SK-N-SH treated with all-trans-retinoic acid at 6 μM for 48 hours (cell line): ENCODE measurements at regions not wholly inside any gene's neighbourhood (a gene's known extent, or its start where the extent isn't known, plus 50 kb on each side); places are given as distances from the start of the nearest gene placed in this dataset.

Experiments used
- ATAC-seq: fragments of 200-7000 bp; cut with Tn5 transposase; 3 replicates; pipeline ENCODE4 v1.9.1; 2020; ENCODE audit warnings: mild to moderate bottlenecking, moderate library complexity
- ARNTL ChIP-seq: fragments of 450-650 bp; formaldehyde crosslinking; IDR thresholded peaks from 2 replicates; pipeline ENCODE4 v1.5.0; 2020; ENCODE audit warnings: low read depth, mild to moderate bottlenecking, moderate library complexity, borderline replicate concordance
- BACH2 ChIP-seq: fragments of 250-450 bp; sonication (Bioruptor Pico); IDR thresholded peaks from 2 replicates; pipeline ENCODE4 v1.9.0; 2021; ENCODE audit warnings: mild to moderate bottlenecking, borderline replicate concordance
- CSDC2 ChIP-seq: fragments of 250-450 bp; sonication (Bioruptor Pico); IDR thresholded peaks from 2 replicates; pipeline ENCODE4 v1.5.0; 2020; ENCODE audit warnings: mild to moderate bottlenecking, moderate library complexity
- ESRRG ChIP-seq: fragments of 250-450 bp; sonication (Bioruptor Pico); IDR thresholded peaks from 2 replicates; pipeline ENCODE4 v1.6.1; 2021; ENCODE audit warnings: mild to moderate bottlenecking
- GLIS3 ChIP-seq: fragments of 250-450 bp; sonication (Bioruptor Pico); IDR thresholded peaks from 2 replicates; pipeline ENCODE4 v1.5.0; 2020; ENCODE audit warnings: mild to moderate bottlenecking, moderate library complexity
- ISL1 ChIP-seq: fragments of 250-450 bp; sonication (Bioruptor Pico); IDR thresholded peaks from 2 replicates; pipeline ENCODE4 v2.1.2; 2022; ENCODE audit warnings: mild to moderate bottlenecking, moderate library complexity
- OSR1 ChIP-seq: fragments of 250-450 bp; sonication (Bioruptor Pico); IDR thresholded peaks from 2 replicates; pipeline ENCODE4 v1.8.0; 2022; ENCODE audit warnings: moderate library complexity, mild to moderate bottlenecking, inconsistent platforms
- PPARA ChIP-seq: fragments of 250-450 bp; sonication (Bioruptor Pico); IDR thresholded peaks from 2 replicates; pipeline ENCODE4 v1.5.0; 2020; ENCODE audit warnings: mild to moderate bottlenecking, borderline replicate concordance
- RARB ChIP-seq: fragments of 250-450 bp; sonication (Bioruptor Pico); IDR thresholded peaks from 2 replicates; pipeline ENCODE4 v1.8.0; 2021; ENCODE audit warnings: mild to moderate bottlenecking, moderate library complexity
- SNAI2 ChIP-seq: fragments of 250-450 bp; sonication (Bioruptor Pico); IDR thresholded peaks from 2 replicates; pipeline ENCODE4 v1.5.0; 2020; ENCODE audit warnings: mild to moderate bottlenecking, moderate library complexity
- TCF4 ChIP-seq: fragments of 250-450 bp; sonication (Bioruptor Pico); IDR thresholded peaks from 2 replicates; pipeline ENCODE4 v1.8.0; 2021; ENCODE audit warnings: mild to moderate bottlenecking, moderate library complexity, borderline replicate concordance
- TOX ChIP-seq: fragments of 250-450 bp; sonication (Bioruptor Pico); IDR thresholded peaks from 2 replicates; pipeline ENCODE4 v1.8.0; 2021; ENCODE audit warnings: mild to moderate bottlenecking, moderate library complexity, borderline replicate concordance
- TSHZ2 ChIP-seq: fragments of 250-450 bp; sonication (Bioruptor Pico); IDR thresholded peaks from 2 replicates; pipeline ENCODE4 v1.5.0; 2020; ENCODE audit warnings: mild to moderate bottlenecking, moderate library complexity
- ZC3H10 ChIP-seq: fragments of 250-450 bp; sonication (Bioruptor Pico); IDR thresholded peaks from 2 replicates; pipeline ENCODE4 v1.5.1; 2021; ENCODE audit warnings: mild to moderate bottlenecking, moderate library complexity
- ZFP3 ChIP-seq: fragments of 250-450 bp; sonication (Bioruptor Pico); IDR thresholded peaks from 2 replicates; pipeline ENCODE4 v1.5.0; 2020; ENCODE audit warnings: mild to moderate bottlenecking, moderate library complexity
- ZFP30 ChIP-seq: fragments of 450-650 bp; formaldehyde crosslinking; IDR thresholded peaks from 2 replicates; pipeline ENCODE4 v1.5.0; 2022; ENCODE audit warnings: mild to moderate bottlenecking, moderate library complexity
- ZNF565 ChIP-seq: fragments of 450-650 bp; formaldehyde crosslinking; conservative IDR thresholded peaks from 2 replicates; pipeline ENCODE4 v1.5.0; 2020; ENCODE audit warnings: low read depth, mild to moderate bottlenecking, moderate library complexity
- ZNF70 ChIP-seq: fragments of 450-650 bp; formaldehyde crosslinking; IDR thresholded peaks from 2 replicates; pipeline ENCODE4 v1.5.0; 2020; ENCODE audit warnings: mild to moderate bottlenecking, moderate library complexity
- ZNF8 ChIP-seq: fragments of 450-650 bp; formaldehyde crosslinking; IDR thresholded peaks from 2 replicates; pipeline ENCODE4 v1.5.0; 2020; ENCODE audit warnings: mild to moderate bottlenecking, moderate library complexity
- TF ChIP-seq, protein P1 (sequence below): fragments of 250-450 bp; sonication (Bioruptor Pico); IDR thresholded peaks from 2 replicates; pipeline ENCODE4 v1.8.0; 2020; ENCODE audit warnings: mild to moderate bottlenecking, moderate library complexity, borderline replicate concordance
- TF ChIP-seq, protein P2 (sequence below): fragments of 250-450 bp; sonication (Bioruptor Pico); IDR thresholded peaks from 2 replicates; pipeline ENCODE4 v1.5.1; 2021; ENCODE audit warnings: mild to moderate bottlenecking, moderate library complexity
- TF ChIP-seq, protein P3 (sequence below): fragments of 250-450 bp; sonication (Bioruptor Pico); IDR thresholded peaks from 2 replicates; pipeline ENCODE4 v1.8.0; 2021; ENCODE audit warnings: low read depth, mild to moderate bottlenecking, moderate library complexity, borderline replicate concordance
- TF ChIP-seq, protein P4 (sequence below): fragments of 250-450 bp; sonication (Bioruptor Pico); IDR thresholded peaks from 2 replicates; pipeline ENCODE4 v1.5.1; 2020; ENCODE audit warnings: low read depth, mild to moderate bottlenecking, moderate library complexity

DNA sequence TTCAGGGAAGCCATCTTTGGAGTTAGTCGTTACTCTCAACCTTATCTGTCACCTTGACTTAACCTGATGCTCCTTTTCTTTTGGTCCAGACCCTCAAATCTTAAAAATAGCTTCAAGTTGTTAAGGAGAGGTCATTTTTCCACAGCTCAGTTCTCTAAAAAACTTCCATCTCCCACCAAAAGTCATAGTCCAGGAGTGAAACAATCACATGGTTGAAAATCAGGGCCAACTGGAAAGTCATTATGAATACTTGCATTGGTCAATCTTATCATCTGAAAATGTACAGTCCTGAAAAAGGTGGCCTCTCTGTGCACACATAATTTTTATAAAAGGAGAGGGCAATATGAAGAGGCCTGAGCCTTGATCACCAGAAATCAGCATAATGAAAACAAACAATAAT is 195.7 kb downstream of the BCAS1 start:
- no peak for TF ChIP-seq ZNF565 (CRISPR knock-in tag)
- no peak for ATAC-seq

GRCh38 chr20:53874104-53874503 is 196.3 kb downstream of the BCAS1 start:
- TF ChIP-seq, protein P1, sequence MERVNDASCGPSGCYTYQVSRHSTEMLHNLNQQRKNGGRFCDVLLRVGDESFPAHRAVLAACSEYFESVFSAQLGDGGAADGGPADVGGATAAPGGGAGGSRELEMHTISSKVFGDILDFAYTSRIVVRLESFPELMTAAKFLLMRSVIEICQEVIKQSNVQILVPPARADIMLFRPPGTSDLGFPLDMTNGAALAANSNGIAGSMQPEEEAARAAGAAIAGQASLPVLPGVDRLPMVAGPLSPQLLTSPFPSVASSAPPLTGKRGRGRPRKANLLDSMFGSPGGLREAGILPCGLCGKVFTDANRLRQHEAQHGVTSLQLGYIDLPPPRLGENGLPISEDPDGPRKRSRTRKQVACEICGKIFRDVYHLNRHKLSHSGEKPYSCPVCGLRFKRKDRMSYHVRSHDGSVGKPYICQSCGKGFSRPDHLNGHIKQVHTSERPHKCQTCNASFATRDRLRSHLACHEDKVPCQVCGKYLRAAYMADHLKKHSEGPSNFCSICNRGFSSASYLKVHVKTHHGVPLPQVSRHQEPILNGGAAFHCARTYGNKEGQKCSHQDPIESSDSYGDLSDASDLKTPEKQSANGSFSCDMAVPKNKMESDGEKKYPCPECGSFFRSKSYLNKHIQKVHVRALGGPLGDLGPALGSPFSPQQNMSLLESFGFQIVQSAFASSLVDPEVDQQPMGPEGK = no peak
- TF ChIP-seq BACH2 (CRISPR knock-in tag) (no peak), RARB (no peak), GLIS3 (CRISPR knock-in tag) (no peak), ZNF8 (CRISPR knock-in tag) (no peak), TSHZ2 (CRISPR knock-in tag) (no peak), ZFP30 (CRISPR knock-in tag) (no peak), ZFP3 (CRISPR knock-in tag) (no peak), ZNF70 (CRISPR knock-in tag) (no peak), CSDC2 (no peak), TOX (no peak), ARNTL (CRISPR knock-in tag) (no peak), ESRRG (CRISPR knock-in tag) (no peak), TCF4 (CRISPR knock-in tag) (no peak), OSR1 (CRISPR knock-in tag) (no peak)
- TF ChIP-seq, protein P2, sequence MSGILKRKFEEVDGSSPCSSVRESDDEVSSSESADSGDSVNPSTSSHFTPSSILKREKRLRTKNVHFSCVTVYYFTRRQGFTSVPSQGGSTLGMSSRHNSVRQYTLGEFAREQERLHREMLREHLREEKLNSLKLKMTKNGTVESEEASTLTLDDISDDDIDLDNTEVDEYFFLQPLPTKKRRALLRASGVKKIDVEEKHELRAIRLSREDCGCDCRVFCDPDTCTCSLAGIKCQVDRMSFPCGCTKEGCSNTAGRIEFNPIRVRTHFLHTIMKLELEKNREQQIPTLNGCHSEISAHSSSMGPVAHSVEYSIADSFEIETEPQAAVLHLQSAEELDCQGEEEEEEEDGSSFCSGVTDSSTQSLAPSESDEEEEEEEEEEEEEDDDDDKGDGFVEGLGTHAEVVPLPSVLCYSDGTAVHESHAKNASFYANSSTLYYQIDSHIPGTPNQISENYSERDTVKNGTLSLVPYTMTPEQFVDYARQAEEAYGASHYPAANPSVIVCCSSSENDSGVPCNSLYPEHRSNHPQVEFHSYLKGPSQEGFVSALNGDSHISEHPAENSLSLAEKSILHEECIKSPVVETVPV = no peak
- ATAC-seq = no peak

GRCh38 chr20:53873230-53873604 is 197.2 kb downstream of the BCAS1 start:
- TF ChIP-seq ZC3H10 (CRISPR knock-in tag) = no peak
- TF ChIP-seq ISL1 = no peak
- TF ChIP-seq BACH2 (CRISPR knock-in tag) = no peak
- TF ChIP-seq, protein P3, sequence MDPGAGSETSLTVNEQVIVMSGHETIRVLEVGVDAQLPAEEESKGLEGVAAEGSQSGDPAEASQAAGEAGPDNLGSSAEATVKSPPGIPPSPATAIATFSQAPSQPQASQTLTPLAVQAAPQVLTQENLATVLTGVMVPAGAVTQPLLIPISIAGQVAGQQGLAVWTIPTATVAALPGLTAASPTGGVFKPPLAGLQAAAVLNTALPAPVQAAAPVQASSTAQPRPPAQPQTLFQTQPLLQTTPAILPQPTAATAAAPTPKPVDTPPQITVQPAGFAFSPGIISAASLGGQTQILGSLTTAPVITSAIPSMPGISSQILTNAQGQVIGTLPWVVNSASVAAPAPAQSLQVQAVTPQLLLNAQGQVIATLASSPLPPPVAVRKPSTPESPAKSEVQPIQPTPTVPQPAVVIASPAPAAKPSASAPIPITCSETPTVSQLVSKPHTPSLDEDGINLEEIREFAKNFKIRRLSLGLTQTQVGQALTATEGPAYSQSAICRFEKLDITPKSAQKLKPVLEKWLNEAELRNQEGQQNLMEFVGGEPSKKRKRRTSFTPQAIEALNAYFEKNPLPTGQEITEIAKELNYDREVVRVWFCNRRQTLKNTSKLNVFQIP (CRISPR knock-in tag) = no peak
- TF ChIP-seq, protein P2 = no peak
- no peak for TF ChIP-seq ZFP30 (CRISPR knock-in tag)
- TF ChIP-seq PPARA (CRISPR knock-in tag) = no peak
- no peak for TF ChIP-seq ZFP3 (CRISPR knock-in tag)
- TF ChIP-seq RARB = no peak
- TF ChIP-seq ZNF8 (CRISPR knock-in tag) = no peak
- TF ChIP-seq, protein P1 = no peak
- TF ChIP-seq GLIS3 (CRISPR knock-in tag) = no peak
- TF ChIP-seq TOX = no peak
- TF ChIP-seq, protein P4, sequence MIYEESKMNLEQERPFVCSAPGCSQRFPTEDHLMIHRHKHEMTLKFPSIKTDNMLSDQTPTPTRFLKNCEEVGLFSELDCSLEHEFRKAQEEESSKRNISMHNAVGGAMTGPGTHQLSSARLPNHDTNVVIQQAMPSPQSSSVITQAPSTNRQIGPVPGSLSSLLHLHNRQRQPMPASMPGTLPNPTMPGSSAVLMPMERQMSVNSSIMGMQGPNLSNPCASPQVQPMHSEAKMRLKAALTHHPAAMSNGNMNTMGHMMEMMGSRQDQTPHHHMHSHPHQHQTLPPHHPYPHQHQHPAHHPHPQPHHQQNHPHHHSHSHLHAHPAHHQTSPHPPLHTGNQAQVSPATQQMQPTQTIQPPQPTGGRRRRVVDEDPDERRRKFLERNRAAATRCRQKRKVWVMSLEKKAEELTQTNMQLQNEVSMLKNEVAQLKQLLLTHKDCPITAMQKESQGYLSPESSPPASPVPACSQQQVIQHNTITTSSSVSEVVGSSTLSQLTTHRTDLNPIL = no peak
- no peak for TF ChIP-seq SNAI2
- no peak for ATAC-seq
